ENCODE measurements at regions not wholly inside any gene's neighbourhood (a gene's known extent, or its start where the extent isn't known, plus 50 kb on each side); places are given as distances from the start of the nearest gene placed in this dataset.

DNA sequence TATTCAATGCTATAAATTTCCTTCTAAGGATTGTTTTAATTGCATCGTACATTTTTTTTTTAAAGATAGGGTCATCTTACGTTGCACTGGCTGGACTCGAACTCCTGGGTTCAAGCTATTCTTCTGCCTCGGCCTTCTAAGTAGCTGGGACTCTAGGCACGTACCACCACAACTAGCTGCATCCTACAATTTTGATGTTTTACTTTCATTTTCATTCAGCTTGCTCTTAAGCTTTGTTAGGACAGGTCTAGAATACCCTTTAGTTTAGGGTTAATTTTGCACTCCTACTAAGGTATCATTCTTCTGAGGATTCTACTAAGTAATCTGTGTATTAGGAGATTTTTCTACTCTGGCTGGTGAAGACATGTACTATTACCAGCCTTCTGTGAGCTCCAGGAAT is 50.2 kb upstream of the C1GALT1C1 start (continued):
- no peak for TF ChIP-seq ZNF610 (tag by site-specific recombination; IDR thresholded peaks at IDR 0.05; ENCODE audit: borderline replicate concordance)
- TF ChIP-seq ZNF521 (tag by site-specific recombination; IDR thresholded peaks at IDR 0.05): no peak
- TF ChIP-seq ZNF37A (tag by site-specific recombination; IDR thresholded peaks at IDR 0.05): no peak
- no peak for TF ChIP-seq ZNF23 (tag by site-specific recombination; IDR thresholded peaks at IDR 0.05; ENCODE audit: borderline replicate concordance)
- TF ChIP-seq ZNF302 (tag by site-specific recombination; IDR thresholded peaks at IDR 0.05; ENCODE audit: low read depth): no peak
- no peak for TF ChIP-seq MYNN (tag by site-specific recombination; IDR thresholded peaks at IDR 0.05; ENCODE audit: borderline replicate concordance)
- no peak for TF ChIP-seq ZNF585B (tag by site-specific recombination; IDR thresholded peaks at IDR 0.05)
- no peak for TF ChIP-seq SETDB1 (IDR thresholded peaks at IDR 0.05; ENCODE audit: insufficient read length, low read length)
- TF ChIP-seq ZNF404 (tag by site-specific recombination; IDR thresholded peaks at IDR 0.05): no peak

Data from HEK293 (cell line).